Trophoblast cell (in vitro differentiated cells and primary cell): ENCODE measurements at regions not wholly inside any gene's neighbourhood (a gene's known extent, or its start where the extent isn't known, plus 50 kb on each side); places are given as distances from the start of the nearest gene placed in this dataset.

Experiments used
- DNase-seq, 2 donors: peaks; one replicate each; pipeline ENCODE4 v3.0.0-alpha.2; 2016
- H2AFZ ChIP-seq: 2 replicates; pipeline ENCODE4 v1.6.1; 2013; ENCODE audit warnings: low read length, moderate library complexity, mild to moderate bottlenecking; ENCODE audit not compliant: insufficient read depth, poor library complexity
- H2AK5ac ChIP-seq: 2 replicates; pipeline ENCODE4 v1.6.1; 2013; ENCODE audit warnings: mild to moderate bottlenecking, low read length
- H2BK120ac ChIP-seq: 2 replicates; pipeline ENCODE4 v1.6.1; 2013; ENCODE audit warnings: low read length, mild to moderate bottlenecking, moderate library complexity; ENCODE audit not compliant: insufficient read depth, poor library complexity
- H2BK12ac ChIP-seq: 2 replicates; pipeline ENCODE4 v1.6.1; 2013; ENCODE audit warnings: mild to moderate bottlenecking, low read length, moderate library complexity
- H2BK5ac ChIP-seq: 2 replicates; pipeline ENCODE4 v1.6.1; 2013; ENCODE audit warnings: low read length, low read depth, moderate library complexity, mild to moderate bottlenecking; ENCODE audit not compliant: poor library complexity
- H3K14ac ChIP-seq: 2 replicates; pipeline ENCODE4 v1.6.1; 2013; ENCODE audit warnings: mild to moderate bottlenecking, low read length
- H3K18ac ChIP-seq: 2 replicates; pipeline ENCODE4 v1.6.1; 2013; ENCODE audit warnings: mild to moderate bottlenecking, low read length
- H3K23ac ChIP-seq: 2 replicates; pipeline ENCODE4 v1.6.1; 2013; ENCODE audit warnings: low read length
- H3K27ac ChIP-seq: 2 replicates; pipeline ENCODE4 v1.5.1; 2013; ENCODE audit warnings: low read depth, mild to moderate bottlenecking, inconsistent platforms, low read length, moderate library complexity
- H3K27me3 ChIP-seq: 2 replicates; pipeline ENCODE4 v1.6.1; 2013; ENCODE audit warnings: inconsistent platforms, mild to moderate bottlenecking, low read length, moderate library complexity; ENCODE audit not compliant: insufficient read depth
- H3K36me3 ChIP-seq, 2 experiments: 1 replicate in 1 of 2; 2 replicates in 1 of 2; pipeline ENCODE4 v1.6.1; 2013; ENCODE audit warnings: low read length in 2 of 2, mild to moderate bottlenecking in 2 of 2, moderate library complexity in 1 of 2; ENCODE audit not compliant: insufficient read depth in 2 of 2, control insufficient read depth in 1 of 2
- H3K4ac ChIP-seq: 2 replicates; pipeline ENCODE4 v1.6.1; 2013; ENCODE audit warnings: low read depth, mild to moderate bottlenecking, low read length, moderate library complexity
- H3K4me1 ChIP-seq, 2 experiments: 1 replicate in 1 of 2; 2 replicates in 1 of 2; pipeline ENCODE4 v1.6.1; 2013; ENCODE audit warnings: low read length in 2 of 2, mild to moderate bottlenecking in 2 of 2, moderate library complexity in 1 of 2; ENCODE audit not compliant: insufficient read depth in 2 of 2, control insufficient read depth in 1 of 2
- H3K4me2 ChIP-seq: 2 replicates; pipeline ENCODE4 v1.6.1; 2013; ENCODE audit warnings: inconsistent platforms, mild to moderate bottlenecking, low read length, moderate library complexity
- H3K4me3 ChIP-seq: 2 replicates; pipeline ENCODE4 v1.5.1; 2013; ENCODE audit warnings: mild to moderate bottlenecking, low read depth, low read length, inconsistent platforms
- H3K79me1 ChIP-seq: one replicate; pipeline ENCODE4 v1.6.1; 2013; ENCODE audit warnings: low read length
- H3K79me2 ChIP-seq: 2 replicates; pipeline ENCODE4 v1.6.1; 2013; ENCODE audit warnings: low read length, mild to moderate bottlenecking; ENCODE audit not compliant: control insufficient read depth, insufficient read depth, poor library complexity
- H3K9ac ChIP-seq: 2 replicates; pipeline ENCODE4 v1.6.1; 2013; ENCODE audit warnings: mild to moderate bottlenecking, low read length
- H3K9me3 ChIP-seq: 2 replicates; pipeline ENCODE4 v1.6.1; 2013; ENCODE audit warnings: low read depth, mild to moderate bottlenecking, control low read depth, inconsistent platforms, low read length; ENCODE audit not compliant: insufficient read depth
- H4K12ac ChIP-seq: 2 replicates; pipeline ENCODE4 v1.6.1; 2013; ENCODE audit warnings: low read depth, mild to moderate bottlenecking, low read length, moderate library complexity
- H4K8ac ChIP-seq: 2 replicates; pipeline ENCODE4 v1.6.1; 2013; ENCODE audit warnings: low read depth, mild to moderate bottlenecking, low read length, moderate library complexity
- H4K91ac ChIP-seq: one replicate; pipeline ENCODE4 v1.6.1; 2013; ENCODE audit warnings: low read depth, mild to moderate bottlenecking, low read length, moderate library complexity
- WGBS: extraction: QIAGEN DNeasy Blood & Tissue Kit; methylation state at CpG from one replicate; pipeline ENCODE4 v1.1.7; 2013; ENCODE audit warnings: missing lambda C conversion rate; ENCODE audit not compliant: insufficient read length, insufficient coverage; ENCODE audit errors: extremely low coverage; 5-methylcytosine and 5-hydroxymethylcytosine counted together

- Histone ChIP-seq H3K14ac (no peak overlapping the region), H3K79me1 (no peaks in the 10 kb centered on the region), H3K4me1 (peaks cover 5 to 6% of the 10 kb centered on the region in 2 experiments), H3K4me2 (no peak overlapping the region), H2BK5ac (no peak overlapping the region), H3K4ac (no peak overlapping the region), H2BK12ac (no peak overlapping the region), H3K4me3 (no peak overlapping the region), H3K18ac (no peak overlapping the region), H3K9ac (no peak overlapping the region), H3K36me3 (no peaks in the 10 kb centered on the region), H4K8ac (no peak overlapping the region), H2AFZ (no peak overlapping the region), H3K27ac (no peak overlapping the region), H3K9me3 (no peaks in the 10 kb centered on the region), H3K23ac (no peak overlapping the region), H4K91ac (no peak overlapping the region), H2AK5ac (no peak overlapping the region), H3K27me3 (no peaks in the 10 kb centered on the region), H4K12ac (no peak overlapping the region), H2BK120ac (no peak overlapping the region), H3K79me2 (no peaks in the 10 kb centered on the region)
- WGBS = 100% methylated on average over 1 of the region's 6 CpGs
- DNase-seq = no peak
Observed at GRCh38 chr5:138625134-138625533, 49.9 kb upstream of the HSPA9 start.
